Adipocyte (in vitro differentiated cells): ENCODE measurements at regions not wholly inside any gene's neighbourhood (a gene's known extent, or its start where the extent isn't known, plus 50 kb on each side); places are given as distances from the start of the nearest gene placed in this dataset.

Experiments used
- DNase-seq: peaks from one replicate; pipeline ENCODE4 v3.0.0-alpha.2; 2015; ENCODE audit warnings: low read depth
- H3K27me3 ChIP-seq: replicated peaks from 2 replicates; pipeline ENCODE4 v1.7.0; 2013; ENCODE audit warnings: mild to moderate bottlenecking, low read length, moderate library complexity; ENCODE audit not compliant: control insufficient read depth, insufficient read depth
- H3K36me3 ChIP-seq: 2 replicates; pipeline ENCODE4 v1.7.0; 2013; ENCODE audit warnings: low read length, mild to moderate bottlenecking, moderate library complexity; ENCODE audit not compliant: control insufficient read depth, insufficient read depth, severe bottlenecking
- H3K4me1 ChIP-seq: 2 replicates; pipeline ENCODE4 v1.7.0; 2013; ENCODE audit warnings: mild to moderate bottlenecking, low read length, moderate library complexity; ENCODE audit not compliant: control insufficient read depth, insufficient read depth
- H3K4me3 ChIP-seq: 2 replicates; pipeline ENCODE4 v1.7.0; 2013; ENCODE audit warnings: mild to moderate bottlenecking, low read length, moderate library complexity
- H3K9ac ChIP-seq: 2 replicates; pipeline ENCODE4 v1.7.0; 2013; ENCODE audit warnings: mild to moderate bottlenecking, low read length, moderate library complexity
- H3K9me3 ChIP-seq: 2 replicates; pipeline ENCODE4 v1.7.0; 2013; ENCODE audit warnings: mild to moderate bottlenecking, low read length, moderate library complexity; ENCODE audit not compliant: control insufficient read depth

DNA sequence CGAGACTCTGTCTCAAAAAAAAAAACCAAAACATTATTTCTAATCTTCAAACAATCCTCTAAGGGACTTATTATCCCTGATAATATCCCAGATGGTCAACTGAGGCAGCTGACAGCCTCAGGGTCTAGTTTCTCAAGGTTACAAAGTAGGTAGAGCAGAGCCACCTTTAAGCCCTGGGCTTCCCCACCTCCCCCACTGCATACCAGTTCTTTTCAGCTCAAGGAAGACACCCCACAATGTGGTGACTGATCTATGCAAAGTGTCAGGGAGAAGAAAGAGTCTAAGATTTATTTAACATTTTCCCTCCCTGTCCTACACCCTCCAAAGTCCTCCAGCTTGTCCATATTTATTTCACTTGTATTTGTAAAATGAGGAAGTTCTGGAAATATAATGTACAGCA, 60.5 kb upstream of the VGLL2 start:
- Histone ChIP-seq H3K36me3 (no peaks in the 10 kb centered on the region), H3K27me3 (peaks cover 4% of the 10 kb centered on the region), H3K4me3 (no peak overlapping the region), H3K9me3 (no peaks in the 10 kb centered on the region), H3K9ac (no peak overlapping the region), H3K4me1 (no peaks in the 10 kb centered on the region)
- no peak for DNase-seq

DNA sequence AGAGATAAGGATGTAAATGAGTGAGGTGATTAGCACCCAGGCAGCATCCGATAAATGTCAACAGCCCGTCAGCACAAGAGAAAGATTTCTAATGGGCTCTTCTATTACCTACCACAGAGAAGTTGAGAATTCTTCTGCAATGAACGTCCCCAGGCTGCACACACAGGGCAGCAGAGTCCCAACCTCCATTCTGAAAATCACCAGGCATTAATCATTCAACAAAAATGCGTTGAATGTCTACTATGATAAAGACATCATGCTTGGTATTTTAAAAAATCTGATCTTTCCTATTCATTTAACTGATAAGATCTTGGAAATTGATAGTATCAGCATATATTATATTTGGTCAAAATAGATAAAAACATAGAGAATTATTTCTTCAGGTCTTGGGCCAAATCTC, 59.5 kb upstream of the VGLL2 start:
- no peak overlapping the region for H3K9ac ChIP-seq
- peaks cover 4% of the 10 kb centered on the region for H3K27me3 ChIP-seq
- DNase-seq: no peak
- no peak overlapping the region for H3K4me3 ChIP-seq
- no peaks in the 10 kb centered on the region for H3K36me3 ChIP-seq
- H3K4me1 ChIP-seq: no peaks in the 10 kb centered on the region
- H3K9me3 ChIP-seq: no peaks in the 10 kb centered on the region

DNA sequence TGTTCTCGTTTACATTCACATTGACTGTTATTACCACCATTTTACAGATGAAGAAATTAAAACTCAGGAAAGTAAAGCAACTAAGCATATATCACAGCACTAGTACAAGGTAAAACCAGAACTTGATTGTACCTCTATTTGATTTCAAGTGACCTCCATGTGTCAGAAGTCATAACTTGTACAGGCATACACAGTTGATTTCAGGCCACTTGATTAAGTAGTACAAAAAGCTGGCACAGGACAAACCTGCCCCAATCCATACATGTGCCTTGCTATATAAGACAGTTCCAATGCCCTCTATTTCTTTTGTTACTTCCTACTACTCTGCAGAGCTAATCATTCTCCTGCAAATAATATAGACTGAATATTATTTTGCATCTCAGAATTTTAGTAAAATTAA, 58.8 kb upstream of the VGLL2 start:
- no peaks in the 10 kb centered on the region for H3K9me3 ChIP-seq
- H3K4me1 ChIP-seq: no peaks in the 10 kb centered on the region
- no peak for DNase-seq
- no peak overlapping the region for H3K4me3 ChIP-seq
- no peaks in the 10 kb centered on the region for H3K36me3 ChIP-seq
- H3K27me3 ChIP-seq: peaks cover 4% of the 10 kb centered on the region
- no peak overlapping the region for H3K9ac ChIP-seq

DNA sequence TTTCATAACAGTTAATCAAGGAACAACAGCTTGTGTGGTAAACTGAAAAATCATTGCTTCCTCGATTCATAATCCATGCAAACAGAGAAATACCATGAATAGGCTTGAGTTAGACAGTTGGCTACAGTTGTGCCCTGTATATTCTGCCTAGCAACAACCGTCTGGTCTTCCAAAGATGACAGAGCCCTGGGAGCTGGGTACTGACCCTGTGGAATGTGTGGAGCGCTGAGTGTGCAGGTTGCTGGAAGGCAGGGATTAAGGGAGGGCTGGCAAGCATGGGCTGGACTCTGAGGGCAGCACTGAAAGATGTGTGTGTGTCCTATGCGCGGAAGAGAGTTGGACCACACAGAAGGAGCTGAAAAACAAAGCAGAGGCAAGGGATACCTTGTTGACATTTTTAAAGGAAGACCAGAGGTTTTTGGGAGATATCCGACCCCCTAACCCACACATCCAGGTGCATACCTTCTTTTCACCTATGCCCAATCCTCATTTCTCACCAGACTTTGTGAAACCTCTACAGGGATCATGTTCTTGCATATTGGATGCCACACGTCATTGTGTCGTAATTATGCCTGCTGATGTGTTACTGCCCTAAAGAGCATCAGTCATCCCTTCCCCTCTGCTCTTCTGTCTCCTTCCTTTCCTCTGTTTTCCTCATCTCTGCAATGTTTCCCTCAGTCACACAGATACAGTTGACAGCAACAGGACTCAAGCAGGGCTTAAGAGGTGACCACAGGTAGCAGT, 58.2 kb upstream of the VGLL2 start:
- no peak overlapping the region for H3K9ac ChIP-seq
- no peak for DNase-seq
- H3K4me3 ChIP-seq: no peak overlapping the region
- H3K36me3 ChIP-seq: no peaks in the 10 kb centered on the region
- H3K4me1 ChIP-seq: no peaks in the 10 kb centered on the region
- peaks cover 4% of the 10 kb centered on the region for H3K27me3 ChIP-seq
- H3K9me3 ChIP-seq: no peaks in the 10 kb centered on the region

DNA sequence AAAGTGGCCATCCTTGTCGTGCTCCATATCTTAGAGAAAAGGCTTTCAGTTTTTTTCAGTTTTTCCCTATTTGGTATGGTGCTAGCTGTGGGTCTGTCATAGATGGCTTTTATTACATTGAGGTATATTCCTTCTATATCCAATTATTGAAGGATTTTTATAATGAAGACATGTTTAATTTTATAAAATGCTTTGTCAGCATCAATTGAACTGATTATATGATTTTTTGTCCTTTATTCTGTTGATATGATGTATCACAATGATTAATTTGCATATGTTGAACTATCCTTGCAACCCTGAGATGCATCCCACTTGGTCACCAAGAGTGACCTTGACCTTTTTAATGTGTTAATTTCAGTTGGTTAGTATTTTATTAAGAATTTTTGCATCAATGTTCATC, 55.1 kb upstream of the VGLL2 start:
- Histone ChIP-seq H3K27me3 (peaks cover 4% of the 10 kb centered on the region), H3K4me3 (no peak overlapping the region), H3K9me3 (peaks cover 8% of the 10 kb centered on the region), H3K9ac (no peak overlapping the region), H3K4me1 (no peaks in the 10 kb centered on the region), H3K36me3 (no peaks in the 10 kb centered on the region)
- DNase-seq: no peak

DNA sequence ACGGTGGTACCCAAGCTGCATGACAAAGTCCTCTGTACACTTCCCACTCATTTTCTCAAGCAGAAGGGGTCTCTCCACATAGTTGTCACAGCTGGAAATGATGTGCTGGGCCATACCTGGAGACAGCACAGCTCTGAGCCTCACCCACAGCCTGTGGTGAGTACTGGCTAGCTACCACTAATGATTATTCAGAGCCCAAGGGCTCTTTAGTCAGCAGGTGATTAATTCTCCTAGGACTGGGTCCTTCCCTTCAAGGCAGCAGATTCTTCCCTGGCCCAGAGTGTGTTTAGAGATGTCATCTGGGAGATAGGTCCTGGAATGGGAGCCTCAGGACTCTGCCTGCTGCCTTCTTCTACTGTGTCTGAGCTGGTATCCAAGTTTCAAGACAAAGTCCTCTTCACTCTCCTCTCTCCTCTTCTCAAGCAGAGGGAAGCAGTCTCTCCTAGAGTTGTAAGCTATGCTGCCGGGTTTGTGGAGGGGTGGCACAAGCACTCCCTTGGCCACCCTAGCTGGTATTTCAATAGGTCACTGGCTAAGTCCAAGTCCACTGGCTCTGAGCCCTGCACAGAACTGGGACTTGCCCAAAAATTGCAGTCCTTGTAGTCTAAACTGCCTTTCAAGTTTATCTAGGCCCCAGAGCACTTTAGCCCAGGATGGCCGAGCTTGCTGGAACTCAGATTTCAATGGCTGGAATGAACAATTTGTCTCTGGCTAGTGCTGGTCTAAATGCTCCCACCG, 49.8 kb upstream of the VGLL2 start:
- peaks cover 8% of the 10 kb centered on the region for H3K9me3 ChIP-seq
- peaks cover 1% of the 10 kb centered on the region for H3K27me3 ChIP-seq
- DNase-seq: no peak
- no peaks in the 10 kb centered on the region for H3K4me1 ChIP-seq
- no peaks in the 10 kb centered on the region for H3K36me3 ChIP-seq
- H3K9ac ChIP-seq: no peak overlapping the region
- H3K4me3 ChIP-seq: no peak overlapping the region
